ENCODE measurements at regions not wholly inside any gene's neighbourhood (a gene's known extent, or its start where the extent isn't known, plus 50 kb on each side); places are given as distances from the start of the nearest gene placed in this dataset.

DNA sequence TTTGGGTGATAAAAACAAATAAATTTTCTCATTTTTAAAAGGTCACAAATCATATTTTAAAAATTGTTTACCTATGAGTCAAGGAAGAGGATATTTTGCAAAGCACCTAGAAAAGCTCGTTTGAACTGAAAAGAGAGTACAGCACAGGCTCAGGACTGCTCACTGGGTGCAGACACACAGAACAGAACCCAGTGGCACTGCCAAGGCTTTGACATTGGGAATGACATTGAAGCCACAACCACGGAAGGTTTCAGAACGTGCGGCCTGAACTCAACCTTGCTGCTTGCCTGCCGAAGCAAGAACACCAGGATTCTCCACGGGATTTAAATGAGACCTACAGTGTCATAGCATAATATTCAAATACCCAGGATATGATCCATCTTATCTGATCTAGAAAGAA is 597.1 kb upstream of the B3GAT1 start:
- DNase-seq (ENCODE audit: extremely low read depth, insufficient read length) = no peak
- Histone ChIP-seq H3K4me3 (replicated peaks; ENCODE audit: low read depth, low read length) (no peak overlapping the region), H3K36me3 (ENCODE audit: control insufficient read depth, insufficient read depth, low read length) (no peaks in the 10 kb centered on the region), H3K27me3 (replicated peaks; ENCODE audit: control insufficient read depth, insufficient read depth, low read length) (no peaks in the 10 kb centered on the region; the same call in 1 of the 2 replicates)
- TF ChIP-seq, protein P1, sequence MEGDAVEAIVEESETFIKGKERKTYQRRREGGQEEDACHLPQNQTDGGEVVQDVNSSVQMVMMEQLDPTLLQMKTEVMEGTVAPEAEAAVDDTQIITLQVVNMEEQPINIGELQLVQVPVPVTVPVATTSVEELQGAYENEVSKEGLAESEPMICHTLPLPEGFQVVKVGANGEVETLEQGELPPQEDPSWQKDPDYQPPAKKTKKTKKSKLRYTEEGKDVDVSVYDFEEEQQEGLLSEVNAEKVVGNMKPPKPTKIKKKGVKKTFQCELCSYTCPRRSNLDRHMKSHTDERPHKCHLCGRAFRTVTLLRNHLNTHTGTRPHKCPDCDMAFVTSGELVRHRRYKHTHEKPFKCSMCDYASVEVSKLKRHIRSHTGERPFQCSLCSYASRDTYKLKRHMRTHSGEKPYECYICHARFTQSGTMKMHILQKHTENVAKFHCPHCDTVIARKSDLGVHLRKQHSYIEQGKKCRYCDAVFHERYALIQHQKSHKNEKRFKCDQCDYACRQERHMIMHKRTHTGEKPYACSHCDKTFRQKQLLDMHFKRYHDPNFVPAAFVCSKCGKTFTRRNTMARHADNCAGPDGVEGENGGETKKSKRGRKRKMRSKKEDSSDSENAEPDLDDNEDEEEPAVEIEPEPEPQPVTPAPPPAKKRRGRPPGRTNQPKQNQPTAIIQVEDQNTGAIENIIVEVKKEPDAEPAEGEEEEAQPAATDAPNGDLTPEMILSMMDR (IDR thresholded peaks at IDR 0.05; ENCODE audit: insufficient read depth, low read length, poor library complexity, severe bottlenecking) = no peak

DNA sequence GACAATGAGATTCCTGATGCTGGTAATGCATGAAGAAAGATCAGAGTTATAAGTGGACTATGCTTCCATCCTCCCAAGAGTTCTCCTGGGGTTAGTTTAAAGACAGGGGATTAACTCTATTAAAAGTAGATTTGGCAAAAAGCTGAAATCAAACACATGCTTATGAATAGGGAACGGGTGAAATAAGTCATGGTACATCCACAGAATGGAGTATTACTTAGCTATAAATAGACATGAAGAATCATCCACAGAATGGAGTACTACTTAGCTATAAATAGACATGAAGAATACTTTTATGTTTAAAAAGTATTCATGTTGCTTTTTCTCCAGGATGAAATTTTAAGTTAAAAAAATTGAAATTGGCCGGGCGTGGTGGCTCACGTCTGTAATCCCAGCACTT is 596.4 kb upstream of the B3GAT1 start:
- no peak for DNase-seq (ENCODE audit: extremely low read depth, insufficient read length)
- H3K36me3 ChIP-seq (ENCODE audit: control insufficient read depth, insufficient read depth, low read length) = no peaks in the 10 kb centered on the region
- no peak overlapping the region for H3K4me3 ChIP-seq (replicated peaks; ENCODE audit: low read depth, low read length)
- TF ChIP-seq, protein P1 (IDR thresholded peaks at IDR 0.05; ENCODE audit: insufficient read depth, low read length, poor library complexity, severe bottlenecking) = no peak
- H3K27me3 ChIP-seq (replicated peaks; ENCODE audit: control insufficient read depth, insufficient read depth, low read length) = no peaks in the 10 kb centered on the region; the same call in 1 of the 2 replicates

DNA sequence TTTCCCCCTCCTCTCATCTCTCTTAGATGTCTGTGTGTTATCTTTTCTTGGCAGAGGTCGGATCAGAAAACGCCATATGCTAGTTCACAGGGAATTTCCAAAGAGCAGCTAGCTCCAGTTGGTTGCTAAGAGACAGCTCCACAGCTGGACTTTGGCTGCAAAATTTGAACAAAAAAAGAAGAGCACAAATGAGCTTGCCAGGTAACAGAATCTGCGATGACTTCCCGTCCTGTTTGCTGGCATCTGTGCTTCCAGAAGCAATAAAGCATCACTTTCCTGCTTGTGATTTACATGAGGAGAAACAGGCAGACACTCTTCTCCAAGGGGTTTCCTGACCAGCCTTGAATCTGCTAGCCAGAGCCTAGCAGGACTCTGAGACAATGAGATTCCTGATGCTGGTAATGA is 596.0 kb upstream of the B3GAT1 start:
- no peaks in the 10 kb centered on the region; the same call in 1 of the 2 replicates for H3K27me3 ChIP-seq (replicated peaks; ENCODE audit: control insufficient read depth, insufficient read depth, low read length)
- no peak overlapping the region for H3K4me3 ChIP-seq (replicated peaks; ENCODE audit: low read depth, low read length)
- no peaks in the 10 kb centered on the region for H3K36me3 ChIP-seq (ENCODE audit: control insufficient read depth, insufficient read depth, low read length)
- DNase-seq (ENCODE audit: extremely low read depth, insufficient read length) = no peak
- TF ChIP-seq, protein P1 (IDR thresholded peaks at IDR 0.05; ENCODE audit: insufficient read depth, low read length, poor library complexity, severe bottlenecking) = no peak

DNA sequence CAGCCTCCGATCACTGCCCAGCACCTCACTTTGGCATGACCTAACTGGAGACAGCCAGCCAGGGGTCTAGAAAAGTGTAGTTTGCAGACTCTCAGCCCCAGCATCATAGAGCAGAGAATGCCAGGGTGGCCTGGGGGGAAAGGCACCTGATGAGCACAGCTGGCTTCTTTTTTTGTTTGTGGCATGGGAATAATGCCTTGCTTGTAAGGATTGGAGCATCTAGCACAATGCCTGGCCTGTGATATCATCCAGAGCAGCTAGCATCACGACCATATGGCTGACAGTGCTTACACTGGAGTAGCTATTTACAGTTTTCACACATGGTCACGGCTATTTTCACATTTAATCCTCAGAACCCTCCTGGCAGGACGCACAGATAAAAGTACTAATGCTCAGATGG is 594.8 kb upstream of the B3GAT1 start:
- no peak for DNase-seq (ENCODE audit: extremely low read depth, insufficient read length)
- H3K27me3 ChIP-seq (replicated peaks; ENCODE audit: control insufficient read depth, insufficient read depth, low read length) = no peaks in the 10 kb centered on the region; the same call in 1 of the 2 replicates
- no peaks in the 10 kb centered on the region for H3K36me3 ChIP-seq (ENCODE audit: control insufficient read depth, insufficient read depth, low read length)
- TF ChIP-seq, protein P1 (IDR thresholded peaks at IDR 0.05; ENCODE audit: insufficient read depth, low read length, poor library complexity, severe bottlenecking) = no peak
- no peak overlapping the region for H3K4me3 ChIP-seq (replicated peaks; ENCODE audit: low read depth, low read length)

DNA sequence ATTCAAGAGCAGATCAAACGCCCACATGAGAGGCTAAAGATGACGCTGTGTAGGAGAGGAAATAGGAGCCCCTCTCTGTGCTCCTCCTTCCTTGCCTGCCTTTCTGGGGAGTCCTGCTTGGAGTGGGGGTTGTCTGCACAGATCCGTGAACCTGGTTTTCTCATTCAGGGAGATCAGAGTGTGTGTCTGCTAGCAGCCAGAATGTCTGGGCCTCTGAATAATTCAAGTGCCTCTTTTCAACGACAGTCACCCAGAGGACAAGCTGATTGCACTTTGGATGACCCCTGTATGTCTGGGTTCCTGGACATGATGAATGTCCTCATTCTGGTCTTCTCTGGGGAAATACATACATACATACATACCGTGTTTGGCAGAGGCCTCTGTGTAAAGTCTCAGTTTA is 592.5 kb upstream of the B3GAT1 start:
- DNase-seq (ENCODE audit: extremely low read depth, insufficient read length) = no peak
- no peak overlapping the region for H3K4me3 ChIP-seq (replicated peaks; ENCODE audit: low read depth, low read length)
- TF ChIP-seq, protein P1 (IDR thresholded peaks at IDR 0.05; ENCODE audit: insufficient read depth, low read length, poor library complexity, severe bottlenecking) = no peak
- H3K27me3 ChIP-seq (replicated peaks; ENCODE audit: control insufficient read depth, insufficient read depth, low read length) = no peaks in the 10 kb centered on the region; the same call in 1 of the 2 replicates
- no peaks in the 10 kb centered on the region for H3K36me3 ChIP-seq (ENCODE audit: control insufficient read depth, insufficient read depth, low read length)

DNA sequence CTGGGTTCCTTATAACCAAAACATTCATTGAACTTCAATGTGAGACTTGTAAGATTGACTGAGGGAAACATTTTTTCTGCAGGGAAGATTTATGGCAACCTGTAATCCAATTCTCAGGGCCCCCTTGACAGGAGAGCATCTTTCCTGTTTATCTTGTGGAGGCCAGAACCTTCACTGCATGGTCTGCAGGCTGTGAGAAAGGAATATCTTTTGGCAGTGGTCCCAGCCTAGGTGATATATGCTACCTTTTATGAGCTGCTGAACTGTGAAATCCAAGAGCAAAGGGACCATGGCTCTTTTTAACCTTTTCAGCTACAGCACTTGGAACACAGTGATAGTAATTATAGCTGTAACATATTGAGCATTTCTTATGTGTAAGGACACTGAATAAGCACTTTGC is 590.2 kb upstream of the B3GAT1 start:
- TF ChIP-seq, protein P1 (IDR thresholded peaks at IDR 0.05; ENCODE audit: insufficient read depth, low read length, poor library complexity, severe bottlenecking) = no peak
- no peak for DNase-seq (ENCODE audit: extremely low read depth, insufficient read length)
- no peaks in the 10 kb centered on the region for H3K27me3 ChIP-seq (replicated peaks; ENCODE audit: control insufficient read depth, insufficient read depth, low read length)
- no peak overlapping the region for H3K4me3 ChIP-seq (replicated peaks; ENCODE audit: low read depth, low read length)
- H3K36me3 ChIP-seq (ENCODE audit: control insufficient read depth, insufficient read depth, low read length) = no peaks in the 10 kb centered on the region
